GM23338 (cell line): ENCODE measurements at regions not wholly inside any gene's neighbourhood (a gene's known extent, or its start where the extent isn't known, plus 50 kb on each side); places are given as distances from the start of the nearest gene placed in this dataset.

Source experiments
- ATAC-seq: fragments of 200-7000 bp; cut with Tn5 transposase; 3 replicates; pipeline ENCODE4 v1.9.1; 2020
- DNase-seq: peaks from one replicate; pipeline ENCODE4 v3.0.0-alpha.2; 2015; ENCODE audit warnings: low spot score
- H2AFZ ChIP-seq: fragments of 200-600 bp; sonication (generic); 2 replicates; pipeline ENCODE4 v1.8.0; 2016; ENCODE audit warnings: antibody characterized with exemption, mild to moderate bottlenecking, moderate library complexity
- H3F3A ChIP-seq: fragments of 200-600 bp; sonication (generic); replicated peaks from 2 replicates; pipeline ENCODE4 v1.8.0; 2017; ENCODE audit warnings: antibody characterized with exemption, mixed run types, low read depth
- H3K27ac ChIP-seq: fragments of 200-600 bp; sonication (generic); 2 replicates; pipeline ENCODE4 v1.6.1; 2016; ENCODE audit warnings: low read depth
- H3K27me3 ChIP-seq: fragments of 200-600 bp; sonication (generic); 2 replicates; pipeline ENCODE4 v1.8.0; 2016; ENCODE audit warnings: mild to moderate bottlenecking, mixed run types, moderate library complexity; ENCODE audit not compliant: insufficient read depth
- H3K36me3 ChIP-seq: fragments of 200-600 bp; sonication (generic); 2 replicates; pipeline ENCODE4 v1.8.0; 2016; ENCODE audit warnings: mild to moderate bottlenecking; ENCODE audit not compliant: insufficient read depth
- H3K4me1 ChIP-seq: fragments of 200-600 bp; sonication (generic); 2 replicates; pipeline ENCODE4 v1.8.0; 2016; ENCODE audit warnings: mild to moderate bottlenecking, moderate library complexity; ENCODE audit not compliant: insufficient read depth
- H3K4me2 ChIP-seq: fragments of 200-600 bp; sonication (generic); 2 replicates; pipeline ENCODE4 v1.7.1; 2017; ENCODE audit warnings: mixed run types
- H3K4me3 ChIP-seq: fragments of 200-600 bp; sonication (generic); 2 replicates; pipeline ENCODE4 v1.6.1; 2016; ENCODE audit warnings: mixed run types
- H3K79me2 ChIP-seq: fragments of 200-600 bp; sonication (generic); replicated peaks from 2 replicates; pipeline ENCODE4 v1.8.0; 2017; ENCODE audit warnings: mild to moderate bottlenecking; ENCODE audit not compliant: insufficient read depth
- H3K9me2 ChIP-seq: fragments of 200-600 bp; sonication (generic); 2 replicates; pipeline ENCODE4 v1.8.0; 2017; ENCODE audit not compliant: insufficient read depth
- H4K20me1 ChIP-seq: fragments of 200-600 bp; sonication (generic); replicated peaks from 2 replicates; pipeline ENCODE4 v1.8.0; 2017; ENCODE audit warnings: mild to moderate bottlenecking; ENCODE audit not compliant: insufficient read depth
- H3K27ac Mint-ChIP-seq: 2 replicates; pipeline ENCODE4 v1.8.0; 2020; ENCODE audit warnings: inconsistent platforms, mild to moderate bottlenecking, moderate library complexity, mixed read lengths
- H3K27me3 Mint-ChIP-seq: 3 replicates; pipeline ENCODE4 v1.8.0; 2022; ENCODE audit warnings: low read depth, mild to moderate bottlenecking, moderate library complexity, mixed read lengths, inconsistent platforms; ENCODE audit not compliant: insufficient read depth, poor library complexity
- H3K36me3 Mint-ChIP-seq: 3 replicates; pipeline ENCODE4 v1.8.0; 2021; ENCODE audit warnings: low read depth, mild to moderate bottlenecking, inconsistent platforms, moderate library complexity, mixed read lengths
- H3K4me1 Mint-ChIP-seq: 3 replicates; pipeline ENCODE4 v1.8.0; 2020; ENCODE audit warnings: mild to moderate bottlenecking, inconsistent platforms, mixed read lengths
- H3K4me3 Mint-ChIP-seq: 3 replicates; pipeline ENCODE4 v1.8.0; 2021; ENCODE audit warnings: moderate library complexity, mild to moderate bottlenecking, inconsistent platforms, mixed read lengths
- H3K9me3 Mint-ChIP-seq: 3 replicates; pipeline ENCODE4 v1.8.0; 2020; ENCODE audit warnings: moderate library complexity, mild to moderate bottlenecking, inconsistent platforms, mixed read lengths
- JUNB ChIP-seq: IDR thresholded peaks from one replicate; pipeline ENCODE4 v1.6.1; 2016; ENCODE audit warnings: antibody characterized with exemption; ENCODE audit not compliant: unreplicated experiment
- TF ChIP-seq, protein P1 (sequence below): fragments of 250-450 bp; sonication (Bioruptor Pico); IDR thresholded peaks from 2 replicates; pipeline ENCODE4 v1.5.0; 2020; ENCODE audit warnings: mild to moderate bottlenecking, moderate library complexity
- TF ChIP-seq, protein P2 (sequence below), 2 experiments: fragments of 200-600 bp in 1 of 2; sonication (generic) in 1 of 2; conservative IDR thresholded peaks; 2 replicates each; pipeline versions ENCODE4 v1.5.1 to v1.6.1; 2016 to 2017; ENCODE audit warnings: antibody characterized with exemption in 2 of 2, low read depth in 2 of 2, mild to moderate bottlenecking in 2 of 2, moderate library complexity in 1 of 2
- TF ChIP-seq, protein P3 (sequence below): IDR thresholded peaks from 2 replicates; pipeline ENCODE4 v1.6.1; 2016; ENCODE audit warnings: antibody characterized with exemption

DNA sequence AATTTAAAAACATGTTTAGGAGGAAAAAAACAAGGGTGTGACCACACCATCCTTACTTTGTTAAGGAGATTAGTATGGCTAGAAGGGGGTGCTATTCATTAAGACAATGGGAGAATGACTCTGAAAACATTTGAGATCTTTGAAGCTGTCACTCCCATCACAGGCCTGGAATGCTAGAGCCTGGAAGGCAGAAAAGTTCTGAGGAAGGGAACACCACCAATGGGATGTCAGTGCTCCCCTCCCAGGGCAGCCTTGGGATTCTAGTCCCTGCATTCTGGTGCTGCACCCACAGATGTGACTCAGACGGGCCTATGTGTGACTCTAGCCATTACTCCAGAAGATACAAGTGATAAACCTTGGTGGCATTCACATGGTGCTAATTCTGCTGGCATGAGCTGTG, 162.2 kb upstream of the ANXA10 start:
- no peaks in the 10 kb centered on the region for H3K9me3 Mint-ChIP-seq
- TF ChIP-seq, protein P1, sequence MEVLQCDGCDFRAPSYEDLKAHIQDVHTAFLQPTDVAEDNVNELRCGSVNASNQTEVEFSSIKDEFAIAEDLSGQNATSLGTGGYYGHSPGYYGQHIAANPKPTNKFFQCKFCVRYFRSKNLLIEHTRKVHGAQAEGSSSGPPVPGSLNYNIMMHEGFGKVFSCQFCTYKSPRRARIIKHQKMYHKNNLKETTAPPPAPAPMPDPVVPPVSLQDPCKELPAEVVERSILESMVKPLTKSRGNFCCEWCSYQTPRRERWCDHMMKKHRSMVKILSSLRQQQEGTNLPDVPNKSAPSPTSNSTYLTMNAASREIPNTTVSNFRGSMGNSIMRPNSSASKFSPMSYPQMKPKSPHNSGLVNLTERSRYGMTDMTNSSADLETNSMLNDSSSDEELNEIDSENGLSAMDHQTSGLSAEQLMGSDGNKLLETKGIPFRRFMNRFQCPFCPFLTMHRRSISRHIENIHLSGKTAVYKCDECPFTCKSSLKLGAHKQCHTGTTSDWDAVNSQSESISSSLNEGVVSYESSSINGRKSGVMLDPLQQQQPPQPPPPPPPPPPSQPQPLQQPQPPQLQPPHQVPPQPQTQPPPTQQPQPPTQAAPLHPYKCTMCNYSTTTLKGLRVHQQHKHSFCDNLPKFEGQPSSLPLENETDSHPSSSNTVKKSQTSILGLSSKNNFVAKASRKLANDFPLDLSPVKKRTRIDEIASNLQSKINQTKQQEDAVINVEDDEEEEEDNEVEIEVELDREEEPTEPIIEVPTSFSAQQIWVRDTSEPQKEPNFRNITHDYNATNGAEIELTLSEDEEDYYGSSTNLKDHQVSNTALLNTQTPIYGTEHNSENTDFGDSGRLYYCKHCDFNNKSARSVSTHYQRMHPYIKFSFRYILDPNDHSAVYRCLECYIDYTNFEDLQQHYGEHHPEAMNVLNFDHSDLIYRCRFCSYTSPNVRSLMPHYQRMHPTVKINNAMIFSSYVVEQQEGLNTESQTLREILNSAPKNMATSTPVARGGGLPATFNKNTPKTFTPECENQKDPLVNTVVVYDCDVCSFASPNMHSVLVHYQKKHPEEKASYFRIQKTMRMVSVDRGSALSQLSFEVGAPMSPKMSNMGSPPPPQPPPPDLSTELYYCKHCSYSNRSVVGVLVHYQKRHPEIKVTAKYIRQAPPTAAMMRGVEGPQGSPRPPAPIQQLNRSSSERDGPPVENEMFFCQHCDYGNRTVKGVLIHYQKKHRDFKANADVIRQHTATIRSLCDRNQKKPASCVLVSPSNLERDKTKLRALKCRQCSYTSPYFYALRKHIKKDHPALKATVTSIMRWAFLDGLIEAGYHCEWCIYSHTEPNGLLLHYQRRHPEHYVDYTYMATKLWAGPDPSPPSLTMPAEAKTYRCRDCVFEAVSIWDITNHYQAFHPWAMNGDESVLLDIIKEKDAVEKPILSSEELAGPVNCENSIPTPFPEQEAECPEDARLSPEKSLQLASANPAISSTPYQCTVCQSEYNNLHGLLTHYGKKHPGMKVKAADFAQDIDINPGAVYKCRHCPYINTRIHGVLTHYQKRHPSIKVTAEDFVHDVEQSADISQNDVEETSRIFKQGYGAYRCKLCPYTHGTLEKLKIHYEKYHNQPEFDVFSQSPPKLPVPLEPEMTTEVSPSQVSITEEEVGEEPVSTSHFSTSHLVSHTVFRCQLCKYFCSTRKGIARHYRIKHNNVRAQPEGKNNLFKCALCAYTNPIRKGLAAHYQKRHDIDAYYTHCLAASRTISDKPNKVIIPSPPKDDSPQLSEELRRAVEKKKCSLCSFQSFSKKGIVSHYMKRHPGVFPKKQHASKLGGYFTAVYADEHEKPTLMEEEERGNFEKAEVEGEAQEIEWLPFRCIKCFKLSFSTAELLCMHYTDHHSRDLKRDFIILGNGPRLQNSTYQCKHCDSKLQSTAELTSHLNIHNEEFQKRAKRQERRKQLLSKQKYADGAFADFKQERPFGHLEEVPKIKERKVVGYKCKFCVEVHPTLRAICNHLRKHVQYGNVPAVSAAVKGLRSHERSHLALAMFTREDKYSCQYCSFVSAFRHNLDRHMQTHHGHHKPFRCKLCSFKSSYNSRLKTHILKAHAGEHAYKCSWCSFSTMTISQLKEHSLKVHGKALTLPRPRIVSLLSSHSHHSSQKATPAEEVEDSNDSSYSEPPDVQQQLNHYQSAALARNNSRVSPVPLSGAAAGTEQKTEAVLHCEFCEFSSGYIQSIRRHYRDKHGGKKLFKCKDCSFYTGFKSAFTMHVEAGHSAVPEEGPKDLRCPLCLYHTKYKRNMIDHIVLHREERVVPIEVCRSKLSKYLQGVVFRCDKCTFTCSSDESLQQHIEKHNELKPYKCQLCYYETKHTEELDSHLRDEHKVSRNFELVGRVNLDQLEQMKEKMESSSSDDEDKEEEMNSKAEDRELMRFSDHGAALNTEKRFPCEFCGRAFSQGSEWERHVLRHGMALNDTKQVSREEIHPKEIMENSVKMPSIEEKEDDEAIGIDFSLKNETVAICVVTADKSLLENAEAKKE (CRISPR knock-in tag), result peak; percentile 61; the same call in 1 of the 2 replicates
- TF ChIP-seq, protein P2, sequence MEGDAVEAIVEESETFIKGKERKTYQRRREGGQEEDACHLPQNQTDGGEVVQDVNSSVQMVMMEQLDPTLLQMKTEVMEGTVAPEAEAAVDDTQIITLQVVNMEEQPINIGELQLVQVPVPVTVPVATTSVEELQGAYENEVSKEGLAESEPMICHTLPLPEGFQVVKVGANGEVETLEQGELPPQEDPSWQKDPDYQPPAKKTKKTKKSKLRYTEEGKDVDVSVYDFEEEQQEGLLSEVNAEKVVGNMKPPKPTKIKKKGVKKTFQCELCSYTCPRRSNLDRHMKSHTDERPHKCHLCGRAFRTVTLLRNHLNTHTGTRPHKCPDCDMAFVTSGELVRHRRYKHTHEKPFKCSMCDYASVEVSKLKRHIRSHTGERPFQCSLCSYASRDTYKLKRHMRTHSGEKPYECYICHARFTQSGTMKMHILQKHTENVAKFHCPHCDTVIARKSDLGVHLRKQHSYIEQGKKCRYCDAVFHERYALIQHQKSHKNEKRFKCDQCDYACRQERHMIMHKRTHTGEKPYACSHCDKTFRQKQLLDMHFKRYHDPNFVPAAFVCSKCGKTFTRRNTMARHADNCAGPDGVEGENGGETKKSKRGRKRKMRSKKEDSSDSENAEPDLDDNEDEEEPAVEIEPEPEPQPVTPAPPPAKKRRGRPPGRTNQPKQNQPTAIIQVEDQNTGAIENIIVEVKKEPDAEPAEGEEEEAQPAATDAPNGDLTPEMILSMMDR (conservative IDR thresholded peaks at IDR 0.05; ENCODE audit: low read depth in 2 of 2), result no peak
- TF ChIP-seq, protein P3, sequence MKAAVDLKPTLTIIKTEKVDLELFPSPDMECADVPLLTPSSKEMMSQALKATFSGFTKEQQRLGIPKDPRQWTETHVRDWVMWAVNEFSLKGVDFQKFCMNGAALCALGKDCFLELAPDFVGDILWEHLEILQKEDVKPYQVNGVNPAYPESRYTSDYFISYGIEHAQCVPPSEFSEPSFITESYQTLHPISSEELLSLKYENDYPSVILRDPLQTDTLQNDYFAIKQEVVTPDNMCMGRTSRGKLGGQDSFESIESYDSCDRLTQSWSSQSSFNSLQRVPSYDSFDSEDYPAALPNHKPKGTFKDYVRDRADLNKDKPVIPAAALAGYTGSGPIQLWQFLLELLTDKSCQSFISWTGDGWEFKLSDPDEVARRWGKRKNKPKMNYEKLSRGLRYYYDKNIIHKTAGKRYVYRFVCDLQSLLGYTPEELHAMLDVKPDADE, result no peak
- no peak for TF ChIP-seq JUNB
- Histone ChIP-seq H3K4me3 (no peak overlapping the region), H3K79me2 (no peaks in the 10 kb centered on the region), H3K4me1 (peaks cover 23% of the 10 kb centered on the region), H3F3A (no peaks in the 10 kb centered on the region), H2AFZ (no peak overlapping the region), H4K20me1 (no peaks in the 10 kb centered on the region), H3K27me3 (no peaks in the 10 kb centered on the region), H3K4me2 (0 out of 2 replicates have a peak overlapping the region, but pooled peaks have one; percentile 37), H3K27ac (no peak overlapping the region), H3K9me2 (peaks cover 13% of the 10 kb centered on the region; the same call in 1 of the 2 replicates), H3K36me3 (no peaks in the 10 kb centered on the region)
- H3K4me3 Mint-ChIP-seq, result no peak overlapping the region
- ATAC-seq (peak; percentile 97), DNase-seq (peak; percentile 59)
- H3K36me3 Mint-ChIP-seq, result no peaks in the 10 kb centered on the region
- no peak overlapping the region for H3K27ac Mint-ChIP-seq
- peaks cover 21% of the 10 kb centered on the region for H3K4me1 Mint-ChIP-seq
- H3K27me3 Mint-ChIP-seq, result no peaks in the 10 kb centered on the region
